HG03442 (cell line): ENCODE measurements at regions not wholly inside any gene's neighbourhood (a gene's known extent, or its start where the extent isn't known, plus 50 kb on each side); places are given as distances from the start of the nearest gene placed in this dataset.
"Not testable (repeated sequence)": the region's sequence is repeated elsewhere in the genome, so short reads cannot be mapped to it uniquely, and the experiment has no call there.

Experiments
- ATAC-seq: cut with Tn5 transposase; IDR thresholded peaks from one replicate; pipeline ENCODE4 v1.9.1; 2021; ENCODE audit warnings: mild to moderate bottlenecking, moderate library complexity; ENCODE audit not compliant: unreplicated experiment

GRCh38 chr4:79747252-79747651 lies 325.8 kb downstream of the ANTXR2 start:
- ATAC-seq = no peak

GRCh38 chr4:79743014-79743413 lies 330.0 kb downstream of the ANTXR2 start:
- no peak for ATAC-seq

GRCh38 chr4:79739912-79740311 lies 331.9 kb upstream of the GK2 start:
- no peak for ATAC-seq

GRCh38 chr4:79723507-79723906 lies 315.5 kb upstream of the GK2 start:
- no peak for ATAC-seq

- no peak for ATAC-seq
Measured at GRCh38 chr4:79700356-79700755, 292.3 kb upstream of the GK2 start.

GRCh38 chr4:79697444-79697843 lies 289.4 kb upstream of the GK2 start:
- no peak for ATAC-seq

- ATAC-seq = not testable (repeated sequence)
Measured at GRCh38 chr4:79696534-79696933, 288.5 kb upstream of the GK2 start.

GRCh38 chr4:79695848-79696247 lies 287.8 kb upstream of the GK2 start:
- ATAC-seq = no peak

GRCh38 chr4:79689740-79690139 lies 281.7 kb upstream of the GK2 start:
- no peak for ATAC-seq

GRCh38 chr4:79688691-79689090 lies 280.7 kb upstream of the GK2 start:
- no peak for ATAC-seq

- ATAC-seq = no peak
Measured at GRCh38 chr4:79687006-79687405, 279.0 kb upstream of the GK2 start.

GRCh38 chr4:79685542-79685941 lies 277.5 kb upstream of the GK2 start:
- no peak for ATAC-seq

GRCh38 chr4:79684516-79684915 lies 276.5 kb upstream of the GK2 start:
- ATAC-seq = no peak

GRCh38 chr4:79682801-79683530 lies 274.9 kb upstream of the GK2 start:
- no peak for ATAC-seq

- no peak for ATAC-seq
Measured at GRCh38 chr4:79682161-79682560, 274.1 kb upstream of the GK2 start.

GRCh38 chr4:79679859-79680258 lies 271.8 kb upstream of the GK2 start:
- ATAC-seq = no peak

- ATAC-seq = no peak
Measured at GRCh38 chr4:79678472-79679202, 270.6 kb upstream of the GK2 start.

- ATAC-seq = no peak
Measured at GRCh38 chr4:79676705-79677104, 268.7 kb upstream of the GK2 start.

- ATAC-seq = not testable (repeated sequence)
Measured at GRCh38 chr4:79674906-79675305, 266.9 kb upstream of the GK2 start.

- ATAC-seq = no peak
Measured at GRCh38 chr4:79673898-79674297, 265.9 kb upstream of the GK2 start.

GRCh38 chr4:79673377-79673776 lies 265.3 kb upstream of the GK2 start:
- no peak for ATAC-seq

- no peak for ATAC-seq
Measured at GRCh38 chr4:79666875-79667274, 258.8 kb upstream of the GK2 start.
